ENCODE measurements at regions not wholly inside any gene's neighbourhood (a gene's known extent, or its start where the extent isn't known, plus 50 kb on each side); places are given as distances from the start of the nearest gene placed in this dataset.
"Not testable (repeated sequence)": the region's sequence is repeated elsewhere in the genome, so short reads cannot be mapped to it uniquely, and the experiment has no call there.

- no peak for DNase-seq
Measured at GRCh38 chr13:79860791-79861190, 379.8 kb downstream of the NDFIP2 start.

GRCh38 chr13:79859756-79860155 lies 378.8 kb downstream of the NDFIP2 start:
- DNase-seq, result no peak

- no peak for DNase-seq
Measured at GRCh38 chr13:79853251-79853650, 372.3 kb downstream of the NDFIP2 start.

- no peak for DNase-seq
Measured at GRCh38 chr13:79851318-79851717, 370.4 kb downstream of the NDFIP2 start.

- no peak for DNase-seq
Measured at GRCh38 chr13:79847882-79848592, 367.1 kb downstream of the NDFIP2 start.

- DNase-seq, result no peak
Measured at GRCh38 chr13:79846386-79846785, 365.4 kb downstream of the NDFIP2 start.

GRCh38 chr13:79837741-79838450 lies 356.9 kb downstream of the NDFIP2 start:
- no peak for DNase-seq

- not testable (repeated sequence) for DNase-seq
Measured at GRCh38 chr13:79836121-79836520, 355.2 kb downstream of the NDFIP2 start.

- no peak for DNase-seq
Measured at GRCh38 chr13:79834876-79835275, 353.9 kb downstream of the NDFIP2 start.

GRCh38 chr13:79833991-79834390 lies 353.0 kb downstream of the NDFIP2 start:
- DNase-seq, result no peak

GRCh38 chr13:79831556-79831955 lies 350.6 kb downstream of the NDFIP2 start:
- DNase-seq, result no peak

GRCh38 chr13:79830945-79831344 lies 350.0 kb downstream of the NDFIP2 start:
- no peak for DNase-seq

- DNase-seq, result no peak
Measured at GRCh38 chr13:79830426-79830825, 349.5 kb downstream of the NDFIP2 start.

GRCh38 chr13:79829880-79830279 lies 348.9 kb downstream of the NDFIP2 start:
- no peak for DNase-seq

GRCh38 chr13:79825959-79826358 lies 345.0 kb downstream of the NDFIP2 start:
- DNase-seq, result no peak

- DNase-seq, result no peak
Measured at GRCh38 chr13:79815041-79815440, 334.1 kb downstream of the NDFIP2 start.

GRCh38 chr13:79812070-79812850 lies 331.3 kb downstream of the NDFIP2 start:
- DNase-seq, result peak; percentile 44

GRCh38 chr13:79811170-79811569 lies 330.2 kb downstream of the NDFIP2 start:
- no peak for DNase-seq

- DNase-seq, result no peak
Measured at GRCh38 chr13:79810669-79811068, 329.7 kb downstream of the NDFIP2 start.

GRCh38 chr13:79810018-79810417 lies 329.1 kb downstream of the NDFIP2 start:
- DNase-seq, result no peak

- DNase-seq, result no peak
Measured at GRCh38 chr13:79808475-79808874, 327.5 kb downstream of the NDFIP2 start.

GRCh38 chr13:79807554-79807953 lies 326.6 kb downstream of the NDFIP2 start:
- no peak for DNase-seq

GRCh38 chr13:79806821-79807220 lies 325.9 kb downstream of the NDFIP2 start:
- no peak for DNase-seq

GRCh38 chr13:79805317-79805716 lies 324.4 kb downstream of the NDFIP2 start:
- DNase-seq, result no peak

Data from SIG-M5 (cell line).